SK-N-SH (cell line): ENCODE measurements at regions not wholly inside any gene's neighbourhood (a gene's known extent, or its start where the extent isn't known, plus 50 kb on each side); places are given as distances from the start of the nearest gene placed in this dataset.

Source experiments
- CHD2 ChIP-seq: fragments of 150-350 bp; IDR thresholded peaks from 2 replicates; pipeline ENCODE4 v1.6.1; 2018; ENCODE audit warnings: low read length; ENCODE audit not compliant: partially characterized antibody
- CTCF ChIP-seq: fragments of 200-600 bp; sonication (generic); IDR thresholded peaks from 2 replicates; pipeline ENCODE4 v1.6.1; 2017; ENCODE audit warnings: antibody characterized with exemption, mild to moderate bottlenecking, moderate library complexity
- EP300 ChIP-seq, 2 experiments: IDR thresholded peaks; 2 replicates each; pipeline versions ENCODE4 v1.4.0 to v1.6.1; 2012; ENCODE audit warnings: borderline replicate concordance in 1 of 2, low read depth in 1 of 2, low read length in 1 of 2
- EZH2phosphoT487 ChIP-seq: fragments of 200-600 bp; sonication (generic); IDR thresholded peaks from 2 replicates; pipeline ENCODE4 v1.6.1; 2017; ENCODE audit warnings: low read depth, mixed run types, mild to moderate bottlenecking, antibody characterized with exemption, moderate library complexity, borderline replicate concordance
- FOXM1 ChIP-seq: IDR thresholded peaks from 2 replicates; pipeline ENCODE4 v1.4.0; 2012; ENCODE audit warnings: low read depth, mild to moderate bottlenecking
- MAX ChIP-seq: IDR thresholded peaks from 2 replicates; pipeline ENCODE4 v1.4.0; 2012; ENCODE audit warnings: low read depth
- NFIC ChIP-seq: IDR thresholded peaks from 2 replicates; pipeline ENCODE4 v1.4.0; 2012; ENCODE audit warnings: borderline replicate concordance
- PBX3 ChIP-seq: IDR thresholded peaks from 2 replicates; pipeline ENCODE4; 2012
- POLR2AphosphoS5 ChIP-seq: IDR thresholded peaks from 2 replicates; pipeline ENCODE4 v1.6.1; 2012; ENCODE audit warnings: low read depth, low read length
- RCOR1 ChIP-seq: fragments of 150-350 bp; IDR thresholded peaks from 2 replicates; pipeline ENCODE4 v1.6.1; 2017; ENCODE audit warnings: antibody characterized with exemption, low read length
- REST ChIP-seq: IDR thresholded peaks from 2 replicates; pipeline ENCODE4 v1.6.1; 2012; ENCODE audit warnings: mild to moderate bottlenecking, low read depth, low read length, moderate library complexity
- RFX5 ChIP-seq: IDR thresholded peaks from 2 replicates; pipeline ENCODE4 v1.6.1; 2012; ENCODE audit warnings: mild to moderate bottlenecking, improper control_type of control experiment, low read length
- YY1 ChIP-seq: IDR thresholded peaks from 2 replicates; pipeline ENCODE4 v1.4.0; 2012; ENCODE audit warnings: low read depth, mild to moderate bottlenecking

GRCh38 chr2:204278454-204278853, 266.8 kb upstream of the PARD3B start:
- TF ChIP-seq CTCF (no peak), POLR2AphosphoS5 (no peak), YY1 (no peak), FOXM1 (no peak), RCOR1 (no peak), RFX5 (no peak), REST (no peak), CHD2 (no peak), EP300 (IDR thresholded peaks at IDR 0.05; ENCODE audit: borderline replicate concordance in 1 of 2, low read depth in 1 of 2, low read length in 1 of 2) (no peak), EZH2phosphoT487 (no peak), NFIC (no peak), MAX (no peak), PBX3 (no peak)
